Spleen (tissue), 7 donors: ENCODE measurements at regions not wholly inside any gene's neighbourhood (a gene's known extent, or its start where the extent isn't known, plus 50 kb on each side); places are given as distances from the start of the nearest gene placed in this dataset.

ENCODE experiments used
- POLR2AphosphoS5 ChIP-seq, 3 donors: sonication (generic); formaldehyde crosslinking; IDR thresholded peaks; one replicate each; pipeline ENCODE4 v1.5.1; 2017; ENCODE audit warnings: antibody characterized with exemption in 3 of 3
- TF ChIP-seq, protein P1 (sequence below), 11 experiments: fragments of 200-600 bp in 7 of 11; fragments of 450-650 bp in 4 of 11; sonication (generic) in 4 of 11; IDR thresholded peaks in 8 of 11; conservative IDR thresholded peaks in 3 of 11; 1 replicate in 7 of 11; 2 replicates in 4 of 11; pipeline versions ENCODE4 v1.4.0 to v1.8.0; 2016 to 2021; ENCODE audit warnings: antibody characterized with exemption in 11 of 11, inconsistent platforms in 4 of 11, mild to moderate bottlenecking in 1 of 11
- donor health status: DM: no; HTN: no; CAD: no; lungs with moderate emphysema.
- donor health status: DM: no; HTN: no; CAD: no.
- donor health status: DM: no; HTN: no; CAD: no.

DNA sequence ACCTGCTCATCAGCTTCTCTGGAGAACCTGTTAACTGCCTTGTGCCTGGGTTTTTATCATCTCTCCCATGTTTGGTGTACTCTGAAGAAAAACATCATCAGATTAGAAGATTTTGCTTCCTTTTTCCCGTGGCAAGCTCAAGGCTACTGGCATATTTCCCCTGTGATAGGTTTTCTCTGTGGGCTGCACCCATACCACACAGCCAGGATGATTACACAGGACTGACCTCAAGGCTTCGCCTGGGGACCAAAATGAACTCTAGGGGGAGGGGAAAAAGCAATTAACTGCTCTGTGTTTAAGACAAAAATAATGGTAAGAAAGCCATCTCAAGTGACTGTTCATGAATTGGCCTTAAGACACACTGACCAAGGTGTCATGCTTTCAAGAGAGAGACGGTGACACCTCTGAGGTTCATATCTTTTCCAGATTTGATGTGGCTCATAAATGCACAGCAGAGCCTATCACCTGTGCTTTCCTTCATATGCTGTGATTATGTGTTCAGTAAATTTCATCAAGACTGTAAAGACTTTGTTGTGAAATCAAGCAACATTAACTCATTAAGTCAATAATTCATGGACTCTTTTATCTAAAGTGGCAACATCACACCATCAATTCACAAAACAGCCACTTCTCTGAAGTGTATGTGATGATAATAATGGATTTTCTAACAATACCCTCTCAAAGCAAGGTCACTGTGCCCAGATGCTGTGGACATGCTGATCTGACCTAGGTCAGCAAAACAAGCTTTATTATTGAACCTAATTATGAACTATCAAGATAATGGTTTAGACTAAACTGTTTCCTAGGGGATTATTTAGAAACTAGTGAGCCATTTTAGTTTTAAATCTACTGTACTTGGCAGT lies 427.9 kb downstream of the WDR72 start:
- TF ChIP-seq, protein P1, sequence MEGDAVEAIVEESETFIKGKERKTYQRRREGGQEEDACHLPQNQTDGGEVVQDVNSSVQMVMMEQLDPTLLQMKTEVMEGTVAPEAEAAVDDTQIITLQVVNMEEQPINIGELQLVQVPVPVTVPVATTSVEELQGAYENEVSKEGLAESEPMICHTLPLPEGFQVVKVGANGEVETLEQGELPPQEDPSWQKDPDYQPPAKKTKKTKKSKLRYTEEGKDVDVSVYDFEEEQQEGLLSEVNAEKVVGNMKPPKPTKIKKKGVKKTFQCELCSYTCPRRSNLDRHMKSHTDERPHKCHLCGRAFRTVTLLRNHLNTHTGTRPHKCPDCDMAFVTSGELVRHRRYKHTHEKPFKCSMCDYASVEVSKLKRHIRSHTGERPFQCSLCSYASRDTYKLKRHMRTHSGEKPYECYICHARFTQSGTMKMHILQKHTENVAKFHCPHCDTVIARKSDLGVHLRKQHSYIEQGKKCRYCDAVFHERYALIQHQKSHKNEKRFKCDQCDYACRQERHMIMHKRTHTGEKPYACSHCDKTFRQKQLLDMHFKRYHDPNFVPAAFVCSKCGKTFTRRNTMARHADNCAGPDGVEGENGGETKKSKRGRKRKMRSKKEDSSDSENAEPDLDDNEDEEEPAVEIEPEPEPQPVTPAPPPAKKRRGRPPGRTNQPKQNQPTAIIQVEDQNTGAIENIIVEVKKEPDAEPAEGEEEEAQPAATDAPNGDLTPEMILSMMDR (IDR thresholded peaks at IDR 0.05 in 8 of 11, conservative IDR thresholded peaks at IDR 0.05 in 3 of 11), result no peak
- no peak for TF ChIP-seq POLR2AphosphoS5 (IDR thresholded peaks at IDR 0.05)
